ENCODE measurements at regions not wholly inside any gene's neighbourhood (a gene's known extent, or its start where the extent isn't known, plus 50 kb on each side); places are given as distances from the start of the nearest gene placed in this dataset.

- TF ChIP-seq CTCF (IDR thresholded peaks at IDR 0.05 in 4 of 5, conservative IDR thresholded peaks at IDR 0.05 in 1 of 5) (no peak), POLR2A (IDR thresholded peaks at IDR 0.05) (no peak)
Measured at GRCh38 chr5:18799482-18800128, 1165.3 kb downstream of the TAF11L14 start.
